H9 (cell line): ENCODE measurements at regions not wholly inside any gene's neighbourhood (a gene's known extent, or its start where the extent isn't known, plus 50 kb on each side); places are given as distances from the start of the nearest gene placed in this dataset.

Experiments used
- DNase-seq: peaks from one replicate; pipeline ENCODE4 v3.0.0-alpha.2; 2017
- H2AFZ ChIP-seq: one replicate; pipeline ENCODE4 v1.6.1; 2013; ENCODE audit warnings: mild to moderate bottlenecking, low read length, control low read depth, moderate library complexity
- H2AK5ac ChIP-seq: 2 replicates; pipeline ENCODE4 v1.6.1; 2013; ENCODE audit warnings: low read length, control low read depth, mixed read lengths; ENCODE audit not compliant: insufficient read length
- H2BK120ac ChIP-seq: one replicate; pipeline ENCODE4 v1.6.1; 2013; ENCODE audit warnings: low read depth, mild to moderate bottlenecking, low read length, control low read depth, inconsistent platforms; ENCODE audit not compliant: poor library complexity, severe bottlenecking
- H2BK12ac ChIP-seq: 2 replicates; pipeline ENCODE4 v1.6.1; 2013; ENCODE audit warnings: low read length, control low read depth, mixed read lengths, low read depth; ENCODE audit not compliant: insufficient read length
- H2BK15ac ChIP-seq: 2 replicates; pipeline ENCODE4 v1.6.1; 2013; ENCODE audit warnings: low read depth, low read length, control low read depth
- H2BK20ac ChIP-seq: one replicate; pipeline ENCODE4 v1.6.1; 2013; ENCODE audit warnings: low read depth, mild to moderate bottlenecking, low read length, control low read depth, inconsistent platforms; ENCODE audit not compliant: poor library complexity, severe bottlenecking
- H2BK5ac ChIP-seq: 2 replicates; pipeline ENCODE4 v1.6.1; 2013; ENCODE audit warnings: low read length, control low read depth, mixed read lengths; ENCODE audit not compliant: insufficient read length
- H3K14ac ChIP-seq: 2 replicates; pipeline ENCODE4 v1.6.1; 2013; ENCODE audit warnings: low read length, control low read depth; ENCODE audit not compliant: insufficient read depth
- H3K18ac ChIP-seq: 2 replicates; pipeline ENCODE4 v1.6.1; 2013; ENCODE audit warnings: low read depth, mild to moderate bottlenecking, mixed read lengths, low read length, control low read depth; ENCODE audit not compliant: insufficient read length
- H3K23ac ChIP-seq: 2 replicates; pipeline ENCODE4 v1.6.1; 2013; ENCODE audit warnings: low read length, control low read depth, mixed read lengths, low read depth; ENCODE audit not compliant: insufficient read length
- H3K23me2 ChIP-seq: 2 replicates; pipeline ENCODE4 v1.6.1; 2013; ENCODE audit warnings: low read depth, mild to moderate bottlenecking, mixed read lengths, low read length, control low read depth; ENCODE audit not compliant: insufficient read length, poor library complexity, severe bottlenecking
- H3K27ac ChIP-seq: 2 replicates; pipeline ENCODE4 v1.5.1; 2013; ENCODE audit warnings: low read length, control low read depth, mixed read lengths, low read depth; ENCODE audit not compliant: insufficient read length
- H3K27me3 ChIP-seq: 2 replicates; pipeline ENCODE4 v1.6.1; 2013; ENCODE audit warnings: low read length, control low read depth, inconsistent platforms; ENCODE audit not compliant: insufficient read depth
- H3K4ac ChIP-seq: 2 replicates; pipeline ENCODE4 v1.6.1; 2013; ENCODE audit warnings: low read depth, mild to moderate bottlenecking, control low read depth, inconsistent platforms, low read length, moderate library complexity
- H3K4me1 ChIP-seq: 2 replicates; pipeline ENCODE4 v1.6.1; 2013; ENCODE audit warnings: low read length, control low read depth, inconsistent platforms; ENCODE audit not compliant: insufficient read depth
- H3K4me2 ChIP-seq: 2 replicates; pipeline ENCODE4 v1.6.1; 2013; ENCODE audit warnings: low read length, control low read depth, mixed read lengths; ENCODE audit not compliant: insufficient read length, insufficient read depth
- H3K56ac ChIP-seq: 2 replicates; pipeline ENCODE4 v1.6.1; 2013; ENCODE audit warnings: low read depth, mild to moderate bottlenecking, mixed read lengths, low read length, control low read depth; ENCODE audit not compliant: insufficient read length
- H3K79me1 ChIP-seq: 2 replicates; pipeline ENCODE4 v1.6.1; 2013; ENCODE audit warnings: low read depth, mild to moderate bottlenecking, moderate library complexity, low read length, control low read depth, inconsistent platforms; ENCODE audit not compliant: insufficient read depth, poor library complexity, severe bottlenecking
- H3K79me2 ChIP-seq: 2 replicates; pipeline ENCODE4 v1.6.1; 2013; ENCODE audit warnings: low read length, control low read depth, inconsistent platforms; ENCODE audit not compliant: insufficient read depth
- H3K9ac ChIP-seq: 2 replicates; pipeline ENCODE4 v1.6.1; 2013; ENCODE audit warnings: low read length, control low read depth, mixed read lengths; ENCODE audit not compliant: insufficient read length; ENCODE audit errors: extremely low read depth
- H3K9me3 ChIP-seq: one replicate; pipeline ENCODE4 v1.6.1; 2013; ENCODE audit warnings: low read depth, low read length, inconsistent platforms; ENCODE audit not compliant: control insufficient read depth
- H3T11ph ChIP-seq: one replicate; pipeline ENCODE4 v1.6.1; 2013; ENCODE audit warnings: mild to moderate bottlenecking, low read length, control low read depth, inconsistent platforms
- H4K20me1 ChIP-seq: one replicate; pipeline ENCODE4 v1.6.1; 2013; ENCODE audit not compliant: control insufficient read depth, insufficient read length, insufficient read depth
- H4K5ac ChIP-seq: 2 replicates; pipeline ENCODE4 v1.6.1; 2013; ENCODE audit warnings: low read depth, mild to moderate bottlenecking, mixed read lengths, low read length, control low read depth; ENCODE audit not compliant: insufficient read length
- H4K8ac ChIP-seq: replicated peaks from 2 replicates; pipeline ENCODE4 v1.6.1; 2013; ENCODE audit warnings: low read length, control low read depth, mixed read lengths, low read depth; ENCODE audit not compliant: insufficient read length
- H4K91ac ChIP-seq: 2 replicates; pipeline ENCODE4 v1.6.1; 2013; ENCODE audit warnings: low read depth, mild to moderate bottlenecking, moderate library complexity, mixed read lengths, low read length, control low read depth; ENCODE audit not compliant: insufficient read length
- H3K27ac Mint-ChIP-seq, 3 experiments: 2 replicates in 2 of 3; 3 replicates in 1 of 3; pipeline ENCODE4 v1.8.0; 2020 to 2021; ENCODE audit warnings: mixed read lengths in 3 of 3, mild to moderate bottlenecking in 1 of 3, moderate library complexity in 1 of 3
- H3K27me3 Mint-ChIP-seq: 2 replicates; pipeline ENCODE4 v1.8.0; 2021; ENCODE audit warnings: low read depth, mild to moderate bottlenecking, moderate library complexity, mixed read lengths
- H3K36me3 Mint-ChIP-seq, 3 experiments: 2 replicates in 2 of 3; 3 replicates in 1 of 3; pipeline ENCODE4 v1.8.0; 2020 to 2021; ENCODE audit warnings: low read depth in 3 of 3, mixed read lengths in 3 of 3; ENCODE audit not compliant: insufficient read depth in 1 of 3
- H3K4me1 Mint-ChIP-seq, 2 experiments: 2 replicates each; pipeline ENCODE4 v1.8.0; 2020; ENCODE audit warnings: mixed read lengths in 2 of 2
- H3K4me3 Mint-ChIP-seq, 2 experiments: 2 replicates in 1 of 2; 3 replicates in 1 of 2; pipeline ENCODE4 v1.8.0; 2020 to 2021; ENCODE audit warnings: mild to moderate bottlenecking in 2 of 2, mixed read lengths in 2 of 2, moderate library complexity in 1 of 2
- H3K9me3 Mint-ChIP-seq, 2 experiments: 2 replicates in 1 of 2; 3 replicates in 1 of 2; pipeline ENCODE4 v1.8.0; 2020; ENCODE audit warnings: mild to moderate bottlenecking in 2 of 2, mixed read lengths in 2 of 2, moderate library complexity in 1 of 2
- WGBS: extraction: QIAGEN DNeasy Blood & Tissue Kit; methylation state at CpG from one replicate; pipeline ENCODE4 v1.1.7; 2013; ENCODE audit warnings: missing lambda C conversion rate, low lambda C conversion rate, mixed read lengths; ENCODE audit not compliant: insufficient read length; ENCODE audit errors: extremely low coverage; 5-methylcytosine and 5-hydroxymethylcytosine counted together
- TF ChIP-seq, protein P1 (sequence below): fragments of 200-600 bp; sonication (generic); conservative IDR thresholded peaks from 3 replicates; pipeline ENCODE4 v1.8.0; 2021; ENCODE audit warnings: antibody characterized with exemption, mild to moderate bottlenecking

DNA sequence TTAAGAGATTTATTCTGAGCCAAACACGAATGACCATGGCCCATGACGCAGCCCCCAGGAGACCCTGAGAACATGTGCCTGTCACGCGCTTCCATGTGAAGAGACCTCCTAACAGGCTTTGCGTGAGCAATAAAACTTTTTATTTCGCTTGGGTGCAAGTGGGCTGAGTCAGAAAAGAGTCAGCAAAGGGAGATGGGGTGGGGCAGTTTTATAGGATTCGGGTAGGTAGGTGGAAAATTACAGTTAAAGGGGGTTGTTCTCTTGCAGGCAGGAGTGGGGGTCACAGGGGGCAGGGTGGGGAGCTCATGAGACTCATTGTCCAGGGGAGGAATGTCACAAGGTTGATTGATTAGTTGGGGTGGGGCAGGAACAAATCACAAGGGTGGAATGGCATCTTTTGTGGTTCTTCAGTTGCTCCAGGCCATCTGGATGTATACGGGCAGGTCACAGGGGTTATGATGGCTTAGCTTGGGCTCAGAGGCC, 77.2 kb upstream of the FTH1 start:
- Histone ChIP-seq H4K8ac (no peak overlapping the region), H4K5ac (no peak overlapping the region), H2AFZ (no peak overlapping the region), H2BK15ac (no peak overlapping the region), H2BK12ac (no peak overlapping the region), H2BK120ac (no peak overlapping the region), H3K27me3 (no peaks in the 10 kb centered on the region), H3K9me3 (no peaks in the 10 kb centered on the region), H3K27ac (no peak overlapping the region), H3K4ac (no peak overlapping the region), H2AK5ac (no peak overlapping the region), H2BK20ac (no peak overlapping the region), H2BK5ac (no peak overlapping the region), H4K91ac (no peak overlapping the region), H3K79me1 (no peaks in the 10 kb centered on the region), H3K14ac (no peak overlapping the region), H3K23me2 (no peaks in the 10 kb centered on the region), H3K18ac (no peak overlapping the region), H3K4me2 (no peak overlapping the region), H3K79me2 (no peaks in the 10 kb centered on the region), H3K4me1 (no peaks in the 10 kb centered on the region), H3K9ac (no peak overlapping the region), H4K20me1 (no peaks in the 10 kb centered on the region), H3K23ac (no peak overlapping the region), H3K56ac (no peak overlapping the region), H3T11ph (no peak overlapping the region)
- H3K27me3 Mint-ChIP-seq, result no peaks in the 10 kb centered on the region; the same call in none of the 2 replicates
- H3K36me3 Mint-ChIP-seq, result no peaks in the 10 kb centered on the region
- H3K4me1 Mint-ChIP-seq, result no peaks in the 10 kb centered on the region
- no peak overlapping the region for H3K4me3 Mint-ChIP-seq
- WGBS, result no CpG with 5 or more reads among the region's 8 CpGs
- DNase-seq, result no peak
- H3K9me3 Mint-ChIP-seq, result peaks cover 0 to 2% of the 10 kb centered on the region in 2 experiments; a peak in 1 of 5 replicates
- H3K27ac Mint-ChIP-seq, result peak overlapping the region in 1 of 3 experiments; percentile 12; a peak in 1 of 7 replicates
- TF ChIP-seq, protein P1, sequence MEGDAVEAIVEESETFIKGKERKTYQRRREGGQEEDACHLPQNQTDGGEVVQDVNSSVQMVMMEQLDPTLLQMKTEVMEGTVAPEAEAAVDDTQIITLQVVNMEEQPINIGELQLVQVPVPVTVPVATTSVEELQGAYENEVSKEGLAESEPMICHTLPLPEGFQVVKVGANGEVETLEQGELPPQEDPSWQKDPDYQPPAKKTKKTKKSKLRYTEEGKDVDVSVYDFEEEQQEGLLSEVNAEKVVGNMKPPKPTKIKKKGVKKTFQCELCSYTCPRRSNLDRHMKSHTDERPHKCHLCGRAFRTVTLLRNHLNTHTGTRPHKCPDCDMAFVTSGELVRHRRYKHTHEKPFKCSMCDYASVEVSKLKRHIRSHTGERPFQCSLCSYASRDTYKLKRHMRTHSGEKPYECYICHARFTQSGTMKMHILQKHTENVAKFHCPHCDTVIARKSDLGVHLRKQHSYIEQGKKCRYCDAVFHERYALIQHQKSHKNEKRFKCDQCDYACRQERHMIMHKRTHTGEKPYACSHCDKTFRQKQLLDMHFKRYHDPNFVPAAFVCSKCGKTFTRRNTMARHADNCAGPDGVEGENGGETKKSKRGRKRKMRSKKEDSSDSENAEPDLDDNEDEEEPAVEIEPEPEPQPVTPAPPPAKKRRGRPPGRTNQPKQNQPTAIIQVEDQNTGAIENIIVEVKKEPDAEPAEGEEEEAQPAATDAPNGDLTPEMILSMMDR, result no peak
